ENCODE measurements at regions not wholly inside any gene's neighbourhood (a gene's known extent, or its start where the extent isn't known, plus 50 kb on each side); places are given as distances from the start of the nearest gene placed in this dataset.

DNA sequence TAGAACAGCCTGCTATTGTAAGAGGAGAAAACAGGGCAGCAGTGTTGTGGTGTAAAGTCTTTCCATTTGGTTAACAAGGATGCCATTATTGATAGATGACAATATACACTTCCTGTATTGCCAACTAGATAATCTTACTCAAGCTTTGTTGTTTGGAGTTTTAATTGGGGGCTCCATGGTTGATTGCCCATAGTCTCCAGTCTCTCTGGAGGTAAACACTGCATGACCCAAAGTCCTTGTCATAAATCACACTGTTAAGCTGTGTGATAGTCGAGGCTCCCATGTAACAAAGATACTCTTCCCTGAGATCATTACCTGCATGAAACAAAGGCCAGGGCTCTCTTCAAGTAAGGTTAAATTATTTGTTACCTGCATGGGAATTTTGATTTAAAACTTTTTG is 394.6 kb downstream of the C4orf33 start:
- CTCF ChIA-PET: no interaction called here

More for the DNA sequence above, 394.6 kb downstream of the C4orf33 start:
- no peaks in the 10 kb centered on the region for H3K79me1 ChIP-seq (ENCODE audit: low read depth in 1 of 2, low read length in 2 of 2)
- H2AFZ ChIP-seq (replicated peaks; ENCODE audit: low read length, poor library complexity): no peak overlapping the region
- no peaks in the 10 kb centered on the region for H3K4me1 ChIP-seq (ENCODE audit: control insufficient read depth, insufficient read depth, low read length)
- no peak overlapping the region for H4K91ac ChIP-seq (ENCODE audit: insufficient read depth, low read depth, low read length)
- no TSS peak for BruUV-seq (replicated peaks)
- H2AK5ac ChIP-seq (ENCODE audit: low read depth, low read length): no peak overlapping the region
- no CpG with 5 or more reads among the region's 1 CpG for WGBS, 2 experiments (ENCODE audit: extremely low coverage in 2 of 2, insufficient read length in 1 of 2)
- H2BK5ac ChIP-seq (ENCODE audit: low read depth, low read length, poor library complexity, severe bottlenecking): no peak overlapping the region
- peaks cover 3% of the 10 kb centered on the region for H3K9me3 ChIP-seq (ENCODE audit: control insufficient read depth, insufficient read depth, low read length)
- H3K4me3 ChIP-seq (ENCODE audit: insufficient read depth, low read depth, low read length): no peak overlapping the region
- POLR2A ChIA-PET (ENCODE audit: unreplicated experiment): no interaction called here
- in situ Hi-C loops (cut with MboI; ENCODE audit: low sequenced_read_pairs) (no loop called here), dilution Hi-C loops (cut with HindIII; ENCODE audit: low sequenced_read_pairs, unreplicated experiment) (no loop called here), intact Hi-C loops (cut with micrococcal nuclease) (no loop called here)
- no peak for TF ChIP-seq NFE2L2 (IDR thresholded peaks at IDR 0.05; ENCODE audit: low read depth, low read length)
- TF ChIP-seq RCOR1 (IDR thresholded peaks at IDR 0.05; ENCODE audit: insufficient replicate concordance, low read length): no peak
- no peak overlapping the region for H2BK15ac ChIP-seq (ENCODE audit: low read depth, low read length)
- H3K14ac ChIP-seq (replicated peaks; ENCODE audit: low read depth, low read length): no peak overlapping the region
- no peak for ATAC-seq (ENCODE audit: low read depth)
- no peaks in the 10 kb centered on the region for H3K36me3 ChIP-seq (ENCODE audit: control insufficient read depth, insufficient read depth, low read length)
- H4K20me1 ChIP-seq (ENCODE audit: insufficient read depth, low read length): no peaks in the 10 kb centered on the region
- H3K4me2 ChIP-seq (ENCODE audit: low read depth, low read length): no peak overlapping the region
- DNase-seq: no peak
- H3K9me1 ChIP-seq (ENCODE audit: insufficient read depth, low read length): no peaks in the 10 kb centered on the region
- no peak overlapping the region for H4K8ac ChIP-seq (ENCODE audit: low read depth in 2 of 2, low read length in 2 of 2)
- H3K27me3 ChIP-seq (ENCODE audit: control insufficient read depth, insufficient read depth, low read length): no peaks in the 10 kb centered on the region
- H3K9ac ChIP-seq (ENCODE audit: low read depth, low read length): no peak overlapping the region
- H3K56ac ChIP-seq (ENCODE audit: extremely low read depth, insufficient read depth, low read length): no peak overlapping the region
- no peak overlapping the region for H2BK20ac ChIP-seq (ENCODE audit: low read depth, low read length)
- H2AK9ac ChIP-seq (replicated peaks; ENCODE audit: low read depth, low read length, poor library complexity): no peak overlapping the region
- H3K18ac ChIP-seq (ENCODE audit: low read depth, low read length): no peak overlapping the region
- H4K5ac ChIP-seq (ENCODE audit: low read depth, low read length): no peak overlapping the region
- H3K4ac ChIP-seq (ENCODE audit: low read depth, low read length): no peak overlapping the region
- H2BK120ac ChIP-seq (ENCODE audit: low read depth, low read length): no peak overlapping the region
- H3K27ac ChIP-seq (ENCODE audit: insufficient read depth, low read length): no peak overlapping the region
- no peak overlapping the region for H3K23ac ChIP-seq (ENCODE audit: low read depth, low read length)

Data from IMR-90 (cell line).